ENCODE measurements at regions not wholly inside any gene's neighbourhood (a gene's known extent, or its start where the extent isn't known, plus 50 kb on each side); places are given as distances from the start of the nearest gene placed in this dataset.
A peak's percentile ranks its signal among the peaks of the same experiment; 100 is the strongest.

DNA sequence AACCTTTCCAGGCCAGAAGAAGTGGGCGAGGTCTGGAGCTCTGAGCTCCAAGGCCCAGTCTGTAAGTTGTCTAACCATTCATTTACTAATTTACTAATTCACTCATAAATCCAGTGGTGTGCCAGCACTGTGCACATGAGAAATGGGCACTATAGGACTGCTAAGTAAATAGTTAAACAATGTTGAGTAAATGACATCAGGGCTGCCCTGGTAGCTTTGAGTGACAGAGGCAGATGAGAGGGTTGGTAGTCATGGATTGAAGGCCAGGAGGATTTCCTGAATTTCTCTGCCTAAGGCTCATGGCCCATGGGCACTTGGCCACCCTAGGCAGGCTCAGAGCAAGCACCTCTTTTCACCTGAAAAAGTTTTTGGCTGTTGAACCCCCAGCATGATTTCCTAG lies 216.9 kb upstream of the RXFP2 start:
- no peak overlapping the region for H3K4me3 ChIP-seq (ENCODE audit: low read depth, low read length)
- TF ChIP-seq, protein P1, sequence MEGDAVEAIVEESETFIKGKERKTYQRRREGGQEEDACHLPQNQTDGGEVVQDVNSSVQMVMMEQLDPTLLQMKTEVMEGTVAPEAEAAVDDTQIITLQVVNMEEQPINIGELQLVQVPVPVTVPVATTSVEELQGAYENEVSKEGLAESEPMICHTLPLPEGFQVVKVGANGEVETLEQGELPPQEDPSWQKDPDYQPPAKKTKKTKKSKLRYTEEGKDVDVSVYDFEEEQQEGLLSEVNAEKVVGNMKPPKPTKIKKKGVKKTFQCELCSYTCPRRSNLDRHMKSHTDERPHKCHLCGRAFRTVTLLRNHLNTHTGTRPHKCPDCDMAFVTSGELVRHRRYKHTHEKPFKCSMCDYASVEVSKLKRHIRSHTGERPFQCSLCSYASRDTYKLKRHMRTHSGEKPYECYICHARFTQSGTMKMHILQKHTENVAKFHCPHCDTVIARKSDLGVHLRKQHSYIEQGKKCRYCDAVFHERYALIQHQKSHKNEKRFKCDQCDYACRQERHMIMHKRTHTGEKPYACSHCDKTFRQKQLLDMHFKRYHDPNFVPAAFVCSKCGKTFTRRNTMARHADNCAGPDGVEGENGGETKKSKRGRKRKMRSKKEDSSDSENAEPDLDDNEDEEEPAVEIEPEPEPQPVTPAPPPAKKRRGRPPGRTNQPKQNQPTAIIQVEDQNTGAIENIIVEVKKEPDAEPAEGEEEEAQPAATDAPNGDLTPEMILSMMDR (IDR thresholded peaks at IDR 0.05; ENCODE audit: low read depth, low read length, missing control alignments), result no peak
- DNase-seq (ENCODE audit: low read depth), result no peak

DNA sequence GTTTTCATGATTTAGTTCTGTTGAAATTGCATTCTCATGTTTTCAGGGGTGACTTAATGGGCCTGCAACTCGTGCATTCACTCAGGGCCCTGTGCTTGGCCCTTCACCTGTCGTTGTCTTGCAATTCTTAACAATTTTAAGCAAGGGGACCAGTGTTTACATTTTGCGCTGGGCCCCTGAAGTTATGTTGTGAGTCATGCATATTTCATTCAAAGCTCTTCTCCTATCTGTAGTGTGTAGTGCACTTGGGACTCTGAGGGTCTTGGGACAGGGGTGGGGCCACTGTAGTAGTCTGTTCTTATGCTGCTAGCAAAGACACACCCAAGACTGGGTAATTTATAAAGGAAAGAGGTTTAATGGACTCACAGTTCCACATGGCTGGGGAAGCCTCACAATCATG lies 211.2 kb upstream of the RXFP2 start:
- DNase-seq (ENCODE audit: low read depth), result no peak
- no peak overlapping the region for H3K4me3 ChIP-seq (ENCODE audit: low read depth, low read length)
- TF ChIP-seq, protein P1 (IDR thresholded peaks at IDR 0.05; ENCODE audit: low read depth, low read length, missing control alignments), result no peak

DNA sequence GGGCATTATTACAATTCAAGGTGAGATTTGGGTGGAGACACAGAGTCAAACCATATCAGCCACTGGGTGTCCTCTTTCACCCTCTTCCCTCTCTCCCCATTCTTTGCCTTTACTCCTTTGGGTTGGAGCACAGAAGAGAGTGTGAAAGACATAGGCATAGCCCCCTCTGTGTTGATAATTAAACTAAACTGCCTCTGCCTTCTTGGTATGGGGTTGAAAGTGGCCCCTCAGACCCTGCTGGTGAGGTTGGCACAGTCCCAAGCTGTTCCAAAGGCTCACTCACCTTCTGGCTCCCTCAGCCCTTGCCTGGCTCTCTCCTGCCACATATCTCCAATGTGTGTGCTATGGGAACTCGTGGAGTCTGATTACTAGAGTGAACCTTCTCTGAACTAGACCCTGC lies 210.6 kb upstream of the RXFP2 start:
- TF ChIP-seq, protein P1 (IDR thresholded peaks at IDR 0.05; ENCODE audit: low read depth, low read length, missing control alignments), result no peak
- H3K4me3 ChIP-seq (ENCODE audit: low read depth, low read length), result no peak overlapping the region
- no peak for DNase-seq (ENCODE audit: low read depth)

DNA sequence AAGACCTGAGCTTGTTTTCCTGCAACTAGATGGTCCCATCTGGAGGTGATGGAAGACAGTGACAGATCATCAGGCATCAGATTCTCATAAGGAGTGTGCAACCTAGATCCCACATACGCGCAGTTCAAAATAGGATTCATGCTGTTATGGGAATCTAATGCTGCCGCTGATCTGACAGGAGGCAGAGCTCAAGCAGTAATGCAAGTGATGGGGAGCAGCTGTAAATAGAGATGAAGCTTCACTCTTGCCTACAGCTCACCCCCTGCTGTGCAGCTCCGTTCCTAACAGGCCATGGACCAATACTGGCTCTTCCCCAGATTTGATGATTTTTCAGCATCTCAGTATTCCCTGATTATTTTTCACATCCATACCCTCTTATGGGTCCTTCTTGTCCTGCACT lies 208.4 kb upstream of the RXFP2 start:
- TF ChIP-seq, protein P1 (IDR thresholded peaks at IDR 0.05; ENCODE audit: low read depth, low read length, missing control alignments), result no peak
- DNase-seq (ENCODE audit: low read depth), result no peak
- no peak overlapping the region for H3K4me3 ChIP-seq (ENCODE audit: low read depth, low read length)

DNA sequence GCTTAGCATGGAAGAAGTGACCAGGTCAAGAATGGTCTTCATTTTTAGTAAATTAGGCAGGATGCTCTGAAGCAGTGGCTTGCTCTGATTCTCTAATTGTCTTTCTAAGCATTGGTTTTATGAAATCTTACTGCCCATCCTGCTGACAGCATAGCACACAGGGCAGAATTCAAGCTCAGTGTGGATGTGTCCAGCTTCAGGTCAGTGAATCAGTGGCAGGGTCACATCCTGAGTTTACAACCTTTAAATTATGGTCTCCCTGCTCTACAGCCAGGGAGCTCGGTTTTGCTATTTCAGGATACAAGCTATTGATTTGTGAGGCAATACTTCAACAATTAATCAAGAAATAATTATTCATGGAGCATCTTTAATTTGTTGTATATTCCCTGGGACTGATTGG lies 202.3 kb upstream of the RXFP2 start:
- no peak for DNase-seq (ENCODE audit: low read depth)
- H3K4me3 ChIP-seq (ENCODE audit: low read depth, low read length), result no peak overlapping the region
- TF ChIP-seq, protein P1 (IDR thresholded peaks at IDR 0.05; ENCODE audit: low read depth, low read length, missing control alignments), result no peak

DNA sequence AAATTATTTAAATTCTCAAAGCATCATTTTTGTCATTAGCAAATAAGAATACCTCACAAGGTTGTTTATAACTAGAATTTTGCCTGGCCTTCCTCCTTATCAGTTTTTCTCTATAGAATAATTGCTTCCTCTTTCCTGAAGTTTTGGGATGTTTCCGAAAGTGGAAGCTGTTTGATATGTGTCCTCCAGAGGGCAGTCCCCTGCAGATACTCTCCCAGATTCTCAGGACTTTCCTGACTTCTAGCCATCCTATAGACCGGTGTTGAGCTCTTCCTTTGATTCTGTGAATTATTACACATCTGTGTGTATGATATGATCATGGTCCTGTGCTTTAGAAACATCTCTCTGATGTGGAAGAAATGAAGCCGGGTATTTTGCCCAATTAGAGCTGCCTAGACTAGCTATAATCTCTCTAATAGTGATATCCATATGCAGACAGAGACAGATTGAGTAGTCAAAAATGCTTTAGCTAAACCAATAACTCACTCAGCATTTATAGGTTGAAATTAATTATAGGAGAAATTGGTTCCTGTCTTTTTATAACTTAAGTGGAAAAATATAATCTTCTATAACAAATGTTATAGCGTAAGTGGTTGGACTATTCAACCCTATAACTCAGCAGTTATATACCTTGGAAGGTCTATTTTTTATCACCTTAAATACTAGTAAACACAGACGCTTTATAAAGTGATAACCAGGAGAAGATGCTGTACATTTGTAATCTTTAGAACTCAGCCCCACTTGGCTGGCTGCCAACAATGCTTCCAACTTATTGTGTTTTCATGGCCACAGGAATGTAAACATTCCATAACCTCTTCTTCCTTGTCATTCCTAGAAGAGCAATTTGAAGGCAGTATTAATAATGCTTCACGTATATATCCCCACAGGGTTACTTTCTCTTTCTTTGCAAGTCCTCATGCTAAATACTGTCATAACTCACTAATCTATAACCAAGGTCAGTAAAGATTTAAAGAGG lies 201.0 kb upstream of the RXFP2 start:
- H3K4me3 ChIP-seq (ENCODE audit: low read depth, low read length), result no peak overlapping the region
- no peak for DNase-seq (ENCODE audit: low read depth)
- TF ChIP-seq, protein P1 (IDR thresholded peaks at IDR 0.05; ENCODE audit: low read depth, low read length, missing control alignments), result peak; percentile 16

DNA sequence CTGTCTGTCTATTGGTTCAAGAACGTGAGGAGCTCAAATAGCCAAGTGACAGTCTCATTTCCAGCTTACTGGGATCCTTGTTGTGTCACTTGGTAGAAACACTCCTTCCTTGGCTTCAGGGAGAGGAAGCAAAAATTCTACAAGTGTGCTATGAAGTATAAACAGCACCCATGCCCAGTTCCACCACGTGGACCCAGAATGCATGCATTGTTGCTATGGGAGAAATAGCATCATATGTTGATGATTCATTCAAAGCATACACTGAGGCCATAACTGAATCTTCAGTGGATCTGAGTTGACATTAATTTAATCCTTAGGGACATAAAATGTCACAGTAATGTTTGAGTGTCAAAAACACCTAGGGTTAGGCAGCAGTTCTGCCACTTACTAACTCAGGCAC lies 199.0 kb upstream of the RXFP2 start:
- DNase-seq (ENCODE audit: low read depth), result no peak
- no peak overlapping the region for H3K4me3 ChIP-seq (ENCODE audit: low read depth, low read length)
- TF ChIP-seq, protein P1 (IDR thresholded peaks at IDR 0.05; ENCODE audit: low read depth, low read length, missing control alignments), result no peak
